ENCODE measurements at regions not wholly inside any gene's neighbourhood (a gene's known extent, or its start where the extent isn't known, plus 50 kb on each side); places are given as distances from the start of the nearest gene placed in this dataset.

GRCh38 chr2:66693076-66693965 lies 258.4 kb downstream of the MEIS1 start:
- Histone ChIP-seq H3K27ac (ENCODE audit: low read length) (no peak overlapping the region), H3K36me3 (ENCODE audit: control insufficient read depth, insufficient read depth, low read length) (no peaks in the 10 kb centered on the region), H3K4me1 (ENCODE audit: control insufficient read depth, insufficient read depth, low read length) (no peaks in the 10 kb centered on the region), H3K9me3 (ENCODE audit: control insufficient read depth, insufficient read depth, low read length) (no peaks in the 10 kb centered on the region), H3K4me3 (ENCODE audit: low read length) (no peak overlapping the region), H3K27me3 (ENCODE audit: control insufficient read depth, insufficient read depth, low read length) (no peaks in the 10 kb centered on the region)
- intact Hi-C loops (cut with micrococcal nuclease) = no loop called here
- ATAC-seq (no peak), DNase-seq (no peak)
- no peaks in the 10 kb centered on the region for H3K9me3 Mint-ChIP-seq
- H3K36me3 Mint-ChIP-seq = no peaks in the 10 kb centered on the region
- no peaks in the 10 kb centered on the region for H3K4me1 Mint-ChIP-seq
- TF ChIP-seq, protein P1, sequence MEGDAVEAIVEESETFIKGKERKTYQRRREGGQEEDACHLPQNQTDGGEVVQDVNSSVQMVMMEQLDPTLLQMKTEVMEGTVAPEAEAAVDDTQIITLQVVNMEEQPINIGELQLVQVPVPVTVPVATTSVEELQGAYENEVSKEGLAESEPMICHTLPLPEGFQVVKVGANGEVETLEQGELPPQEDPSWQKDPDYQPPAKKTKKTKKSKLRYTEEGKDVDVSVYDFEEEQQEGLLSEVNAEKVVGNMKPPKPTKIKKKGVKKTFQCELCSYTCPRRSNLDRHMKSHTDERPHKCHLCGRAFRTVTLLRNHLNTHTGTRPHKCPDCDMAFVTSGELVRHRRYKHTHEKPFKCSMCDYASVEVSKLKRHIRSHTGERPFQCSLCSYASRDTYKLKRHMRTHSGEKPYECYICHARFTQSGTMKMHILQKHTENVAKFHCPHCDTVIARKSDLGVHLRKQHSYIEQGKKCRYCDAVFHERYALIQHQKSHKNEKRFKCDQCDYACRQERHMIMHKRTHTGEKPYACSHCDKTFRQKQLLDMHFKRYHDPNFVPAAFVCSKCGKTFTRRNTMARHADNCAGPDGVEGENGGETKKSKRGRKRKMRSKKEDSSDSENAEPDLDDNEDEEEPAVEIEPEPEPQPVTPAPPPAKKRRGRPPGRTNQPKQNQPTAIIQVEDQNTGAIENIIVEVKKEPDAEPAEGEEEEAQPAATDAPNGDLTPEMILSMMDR (IDR thresholded peaks at IDR 0.05) = no peak
- H3K27me3 Mint-ChIP-seq (ENCODE audit: low read depth in 2 of 2) = peaks cover 0 to 4% of the 10 kb centered on the region in 2 donors
- no peak overlapping the region for H3K4me3 Mint-ChIP-seq
- H3K27ac Mint-ChIP-seq = no peak overlapping the region
- WGBS (ENCODE audit: insufficient coverage) = 88% methylated on average over 4 of the region's 4 CpGs

DNA sequence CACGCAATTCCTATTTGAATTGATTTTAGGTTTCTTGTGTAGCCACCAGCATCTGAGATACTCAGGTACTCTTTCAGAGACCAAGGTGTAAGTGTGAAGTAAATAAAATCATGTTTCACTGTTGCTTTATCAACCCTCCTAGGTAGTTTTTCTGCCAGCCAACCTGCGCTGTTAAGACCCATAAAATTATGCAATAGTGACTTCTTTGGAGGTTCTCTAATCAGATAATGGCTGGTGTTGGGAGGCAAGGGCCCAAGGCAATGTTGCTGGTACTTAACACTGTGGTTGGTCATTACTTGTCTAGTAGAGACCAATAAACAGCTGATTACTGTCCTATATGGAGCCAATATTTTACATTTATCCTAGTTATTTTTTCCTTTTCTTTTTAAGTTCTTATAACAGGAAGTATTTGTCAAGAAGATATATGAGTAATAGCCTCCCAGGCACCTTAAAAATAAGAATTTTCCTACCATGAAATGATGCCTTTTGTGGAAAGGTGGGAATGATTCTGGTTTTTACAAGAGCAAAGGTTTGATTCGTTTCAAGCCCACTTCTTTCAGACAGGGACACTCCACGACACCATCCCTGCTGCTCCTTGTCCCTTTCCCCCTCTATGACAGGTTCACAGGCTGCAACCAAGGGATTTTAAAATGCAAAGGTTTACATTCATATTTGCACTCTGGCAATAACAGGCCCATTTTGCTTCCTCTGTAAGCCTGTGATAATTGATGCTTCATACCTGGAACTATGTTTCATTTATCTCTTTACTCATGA lies 259.3 kb downstream of the MEIS1 start:
- no peak overlapping the region for H3K4me3 ChIP-seq (ENCODE audit: low read length)
- Mint-ChIP-seq H3K9me3 (no peaks in the 10 kb centered on the region), H3K27ac (no peak overlapping the region), H3K27me3 (ENCODE audit: low read depth in 2 of 2) (peaks cover 0 to under 1% of the 10 kb centered on the region in 2 donors), H3K4me1 (no peaks in the 10 kb centered on the region), H3K36me3 (no peaks in the 10 kb centered on the region), H3K4me3 (no peak overlapping the region)
- DNase-seq (no peak), ATAC-seq (no peak)
- no peaks in the 10 kb centered on the region for H3K36me3 ChIP-seq (ENCODE audit: control insufficient read depth, insufficient read depth, low read length)
- TF ChIP-seq, protein P1 (IDR thresholded peaks at IDR 0.05) = no peak
- H3K27ac ChIP-seq (ENCODE audit: low read length) = no peak overlapping the region
- H3K4me1 ChIP-seq (ENCODE audit: control insufficient read depth, insufficient read depth, low read length) = no peaks in the 10 kb centered on the region
- no peaks in the 10 kb centered on the region for H3K9me3 ChIP-seq (ENCODE audit: control insufficient read depth, insufficient read depth, low read length)
- 86% methylated on average over 3 of the region's 4 CpGs for WGBS (ENCODE audit: insufficient coverage)
- intact Hi-C loops (cut with micrococcal nuclease) = no loop called here
- no peaks in the 10 kb centered on the region for H3K27me3 ChIP-seq (ENCODE audit: control insufficient read depth, insufficient read depth, low read length)

GRCh38 chr2:66695226-66695735 lies 260.4 kb downstream of the MEIS1 start:
- Mint-ChIP-seq H3K27me3 (ENCODE audit: low read depth in 2 of 2) (no peaks in the 10 kb centered on the region), H3K36me3 (no peaks in the 10 kb centered on the region), H3K9me3 (no peaks in the 10 kb centered on the region), H3K27ac (no peak overlapping the region), H3K4me1 (no peaks in the 10 kb centered on the region), H3K4me3 (no peak overlapping the region)
- Histone ChIP-seq H3K27me3 (ENCODE audit: control insufficient read depth, insufficient read depth, low read length) (no peaks in the 10 kb centered on the region), H3K36me3 (ENCODE audit: control insufficient read depth, insufficient read depth, low read length) (no peaks in the 10 kb centered on the region), H3K4me1 (ENCODE audit: control insufficient read depth, insufficient read depth, low read length) (no peaks in the 10 kb centered on the region), H3K4me3 (ENCODE audit: low read length) (no peak overlapping the region), H3K27ac (ENCODE audit: low read length) (no peak overlapping the region), H3K9me3 (ENCODE audit: control insufficient read depth, insufficient read depth, low read length) (no peaks in the 10 kb centered on the region)
- no peak for ATAC-seq
- 82% methylated on average over 4 of the region's 4 CpGs for WGBS (ENCODE audit: insufficient coverage)
- TF ChIP-seq, protein P1 (IDR thresholded peaks at IDR 0.05) = no peak
- intact Hi-C loops (cut with micrococcal nuclease) = no loop called here
- no peak for DNase-seq

All from natural killer cell (primary cell).